K562 (cell line): ENCODE measurements at regions not wholly inside any gene's neighbourhood (a gene's known extent, or its start where the extent isn't known, plus 50 kb on each side); places are given as distances from the start of the nearest gene placed in this dataset.
"Not testable (repeated sequence)": the region's sequence is repeated elsewhere in the genome, so short reads cannot be mapped to it uniquely, and the experiment has no call there.

Experiments used
- ATAC-seq: fragments of 200-7000 bp; cut with Tn5 transposase; 3 replicates; pipeline ENCODE4 v1.9.1; 2020; ENCODE audit warnings: moderate library complexity
- BruUV-seq: library from RNA; stranded (reverse); fragments of 400-500 nt; replicated peaks from 2 replicates; lab custom pipeline; 2021; lab: Mats Ljungman, UMichigan
- CTCF ChIA-PET: fragments of 300-600 bp; formaldehyde crosslinking; extraction: SDS; loops from one replicate; lab custom pipeline; 2021; ENCODE audit warnings: low intra/inter-chr PET ratio; lab: Yijun Ruan, JAX
- POLR2A ChIA-PET: fragments of 300-600, 350-650 bp; sonication (Branson Sonifier 250); formaldehyde crosslinking; extraction: SDS; loops from one replicate; lab custom pipeline; 2021; ENCODE audit warnings: antibody characterized with exemption, inconsistent platforms; lab: Yijun Ruan, JAX
- DNase-seq, 4 experiments: peaks; one replicate each; pipeline versions ENCODE4 v3.0.0 to v3.0.0-alpha.2; 2011 to 2018; ENCODE audit warnings: low spot score in 3 of 4, mixed read lengths in 3 of 4; ENCODE audit errors: extremely low read depth in 1 of 4
- FAIRE-seq: peaks from 2 replicates; lab custom pipeline; 2011; peaks lifted over from hg19 to GRCh38; lab: Jason Lieb, UNC
- H2AFZ ChIP-seq: 2 replicates; pipeline ENCODE4 v1.6.0; 2011; ENCODE audit warnings: low read depth, low read length, control low read depth, inconsistent platforms
- H3K27ac ChIP-seq: fragments of 200-600 bp; 3 replicates; pipeline ENCODE4 v1.8.0; 2011; ENCODE audit warnings: low read depth, mild to moderate bottlenecking, control low read depth, inconsistent platforms, low read length, moderate library complexity, mixed read lengths; ENCODE audit errors: extremely low read depth
- H3K27me3 ChIP-seq, 2 experiments: fragments of 300-600 bp in 1 of 2; 2 replicates in 1 of 2; 3 replicates in 1 of 2; pipeline versions ENCODE4 v1.6.0 to v1.8.0; 2011; ENCODE audit warnings: inconsistent platforms in 2 of 2, low read length in 2 of 2, mild to moderate bottlenecking in 1 of 2, mixed read lengths in 1 of 2, moderate library complexity in 1 of 2; ENCODE audit not compliant: control insufficient read depth in 2 of 2, insufficient read depth in 2 of 2
- H3K36me3 ChIP-seq: fragments of 300-600 bp; 3 replicates; pipeline ENCODE4 v1.8.0; 2011; ENCODE audit warnings: mild to moderate bottlenecking, low read length, inconsistent platforms; ENCODE audit not compliant: control insufficient read depth, insufficient read depth
- H3K4me1 ChIP-seq, 2 experiments: fragments of 200-600 bp in 1 of 2; replicated peaks in 1 of 2; 2 replicates in 1 of 2; 3 replicates in 1 of 2; pipeline versions ENCODE4 v1.5.1 to v1.8.0; 2011; ENCODE audit warnings: inconsistent platforms in 2 of 2, low read length in 2 of 2, mild to moderate bottlenecking in 1 of 2, mixed read lengths in 1 of 2, moderate library complexity in 1 of 2; ENCODE audit not compliant: control insufficient read depth in 2 of 2, insufficient read depth in 2 of 2
- H3K4me2 ChIP-seq: 2 replicates; pipeline ENCODE4 v1.6.1; 2011; ENCODE audit warnings: low read length, control low read depth, inconsistent platforms, mixed read lengths; ENCODE audit not compliant: insufficient read depth
- H3K4me3 ChIP-seq: fragments of 200-600 bp; sonication (generic), shearing (Covaris generic); 2 replicates; pipeline ENCODE4 v1.5.1; 2016; ENCODE audit warnings: control low read depth, inconsistent platforms
- H3K79me2 ChIP-seq: fragments of 200-600 bp; 3 replicates; pipeline ENCODE4 v1.8.0; 2011; ENCODE audit warnings: low read length, inconsistent platforms; ENCODE audit not compliant: control insufficient read depth, insufficient read depth
- H3K9ac ChIP-seq, 2 experiments: 2 replicates each; pipeline versions ENCODE4 v1.6.0 to v1.6.1; 2011; ENCODE audit warnings: low read depth in 2 of 2, low read length in 2 of 2, control low read depth in 1 of 2, inconsistent platforms in 1 of 2, mild to moderate bottlenecking in 1 of 2, mixed read lengths in 1 of 2; ENCODE audit not compliant: insufficient read depth in 1 of 2
- H3K9me1 ChIP-seq: one replicate; pipeline ENCODE4 v1.6.0; 2011; ENCODE audit warnings: inconsistent platforms, mild to moderate bottlenecking, low read length, moderate library complexity; ENCODE audit not compliant: control insufficient read depth, insufficient read depth
- H3K9me3 ChIP-seq: replicated peaks from 2 replicates; pipeline ENCODE4 v1.5.1; 2011; ENCODE audit warnings: low read depth, low read length, inconsistent platforms; ENCODE audit not compliant: control insufficient read depth, insufficient read depth
- H4K20me1 ChIP-seq: replicated peaks from 2 replicates; pipeline ENCODE4 v1.6.1; 2011; ENCODE audit warnings: low read length, inconsistent platforms, mixed read lengths; ENCODE audit not compliant: control insufficient read depth, insufficient read depth
- GATA2 ChIP-seq: sonication (generic); formaldehyde crosslinking; IDR thresholded peaks from 2 replicates; pipeline ENCODE4 v1.4.0; 2020; ENCODE audit warnings: mild to moderate bottlenecking, missing genetic modification reagents
- POLR3G ChIP-seq: IDR thresholded peaks from 2 replicates; pipeline ENCODE4 v1.6.1; 2011; ENCODE audit not compliant: insufficient read length, insufficient replicate concordance; ENCODE audit errors: extremely low read depth
- RFX5 ChIP-seq: IDR thresholded peaks from 2 replicates; pipeline ENCODE4 v1.6.1; 2011; ENCODE audit warnings: low read depth, mild to moderate bottlenecking, improper control_type of control experiment, low read length
- STAT5B ChIP-seq: fragments of 250-450 bp; sonication (Bioruptor Pico); IDR thresholded peaks from 2 replicates; pipeline ENCODE4 v1.8.0; 2021; ENCODE audit warnings: mild to moderate bottlenecking, inconsistent platforms
- ZNF143 ChIP-seq: sonication (generic); formaldehyde crosslinking; IDR thresholded peaks from 2 replicates; pipeline ENCODE4 v1.9.0; 2022; ENCODE audit warnings: mild to moderate bottlenecking, missing genetic modification reagents
- ZNF146 ChIP-seq: IDR thresholded peaks from one replicate; pipeline ENCODE4 v1.6.1; 2018; ENCODE audit warnings: missing compliant biosample characterization; ENCODE audit not compliant: unreplicated experiment
- ZNF282 ChIP-seq: sonication (generic); formaldehyde crosslinking; IDR thresholded peaks from 2 replicates; pipeline ENCODE4 v1.8.1; 2023; ENCODE audit warnings: missing genetic modification reagents
- WGBS: fragments of 100-300 bp; shearing (Covaris generic); methylation state at CpG from one replicate; pipeline ENCODE4 v1.1.6; 2016; ENCODE audit warnings: low coverage, mixed read lengths; ENCODE audit not compliant: insufficient coverage; ENCODE audit errors: missing lambda C conversion rate; 5-methylcytosine and 5-hydroxymethylcytosine counted together
- in situ Hi-C: fragments of 300-500 bp; cut with MboI; formaldehyde crosslinking; loops from 4 replicates; pipeline ENCODE4 v1.15.0; 2018; ENCODE audit warnings: inconsistent platforms, mixed read lengths
- intact Hi-C: fragments of 100-400 bp; cut with micrococcal nuclease; formaldehyde crosslinking; loops from 2 replicates; pipeline ENCODE4 v1.14.2; 2022
- TF ChIP-seq, protein P1 (sequence below): sonication (generic); formaldehyde crosslinking; IDR thresholded peaks from 2 replicates; pipeline ENCODE4 v1.8.1; 2023; ENCODE audit warnings: mild to moderate bottlenecking, missing genetic modification reagents
- TF ChIP-seq, protein P2 (sequence below), 2 experiments: fragments of 450-650 bp; conservative IDR thresholded peaks; 2 replicates each; pipeline ENCODE4 v1.6.1; 2017; ENCODE audit warnings: mild to moderate bottlenecking in 2 of 2, moderate library complexity in 2 of 2
- TF ChIP-seq, protein P3 (sequence below): fragments of 200-800 bp; sonication (Bioruptor generic); IDR thresholded peaks from 2 replicates; pipeline ENCODE4 v1.6.1; 2017; ENCODE audit warnings: missing genetic modification characterization, missing compliant biosample characterization

DNA sequence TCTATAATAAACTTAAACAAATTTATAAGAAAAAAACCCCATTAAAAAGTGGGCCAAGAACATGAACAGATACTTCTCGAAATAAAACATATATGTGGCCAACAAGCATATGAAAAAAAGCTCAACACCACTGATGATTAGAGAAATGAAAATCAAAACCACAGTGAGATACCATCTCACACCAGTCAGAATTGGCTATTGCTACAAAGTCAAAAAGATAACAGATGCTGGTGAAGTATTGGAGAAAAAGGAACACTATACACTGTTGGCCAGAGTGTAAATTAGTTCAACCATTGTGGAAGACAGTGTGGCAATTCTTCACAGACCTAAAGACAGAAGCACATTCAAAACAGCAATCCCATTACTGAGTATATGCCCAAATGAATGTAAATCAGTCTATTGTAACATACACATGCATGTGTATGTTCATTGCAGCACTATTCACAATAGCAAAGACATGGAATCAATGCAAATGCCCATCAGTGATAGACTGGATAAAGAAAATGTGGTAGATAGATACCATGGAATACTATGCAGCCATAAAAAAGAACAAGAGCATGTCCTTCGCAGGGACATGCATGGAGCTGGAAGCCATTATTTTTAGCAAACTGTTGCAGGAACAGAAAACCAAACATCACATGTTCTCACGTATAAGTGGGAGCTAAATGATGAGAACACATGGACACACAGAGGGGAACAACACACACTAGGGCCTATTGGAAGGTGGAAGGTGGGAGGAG, 313.4 kb downstream of the GATA3 start:
- 0% methylated on average over 3 of the region's 3 CpGs for WGBS
- H3K4me3 ChIP-seq, POLR2A ChIA-PET, FAIRE-seq, H3K79me2 ChIP-seq, H2AFZ ChIP-seq, in situ Hi-C loops, H3K4me2 ChIP-seq, H3K9ac ChIP-seq, H3K36me3 ChIP-seq, H3K9me1 ChIP-seq, H3K27ac ChIP-seq, DNase-seq, BruUV-seq, H3K4me1 ChIP-seq, H3K27me3 ChIP-seq, H3K9me3 ChIP-seq, intact Hi-C loops: not testable (repeated sequence)
- CTCF ChIA-PET = interaction anchor here (0.6 kb wide), 1 partner anchor 756 kb away, joined by 3 read pairs; no protein-coding TSS in a partner anchor
- TF ChIP-seq ZNF146 (CRISPR knock-in tag) = peak; percentile 62
- TF ChIP-seq, all 486 proteins: peak for 1; not testable (repeated sequence) for 485
- not testable (repeated sequence) for ATAC-seq, H4K20me1 ChIP-seq

DNA sequence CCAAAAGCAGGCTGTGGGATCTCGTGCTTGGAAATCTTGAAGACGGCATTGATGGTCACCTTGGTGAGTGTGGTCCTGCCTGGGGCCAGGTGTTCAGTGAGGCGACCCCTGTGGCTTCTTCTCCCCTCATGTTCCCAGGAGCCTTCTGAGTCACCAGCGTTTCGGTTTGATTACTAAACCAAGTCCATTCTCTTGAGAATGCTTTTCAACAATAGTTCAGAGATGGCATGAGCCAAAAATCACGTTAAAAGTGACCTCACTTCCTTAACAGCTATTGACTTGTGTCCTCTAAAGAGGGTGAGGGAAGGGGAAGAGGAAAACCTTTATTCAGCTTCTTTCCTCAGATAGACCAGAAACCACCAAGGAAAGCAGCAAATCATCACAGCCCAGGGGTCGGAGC, 315.2 kb downstream of the GATA3 start:
- Histone ChIP-seq H2AFZ (no peak overlapping the region), H4K20me1 (no peaks in the 10 kb centered on the region), H3K4me3 (no peak overlapping the region), H3K27ac (no peak overlapping the region), H3K9me1 (no peaks in the 10 kb centered on the region), H3K9me3 (no peaks in the 10 kb centered on the region), H3K4me2 (no peak overlapping the region), H3K4me1 (no peaks in the 10 kb centered on the region), H3K9ac (no peak overlapping the region), H3K79me2 (no peaks in the 10 kb centered on the region), H3K36me3 (no peaks in the 10 kb centered on the region), H3K27me3 (peaks cover 0 to 3% of the 10 kb centered on the region in 2 experiments; a peak in 3 of 5 replicates)
- intact Hi-C loops (no loop called here), in situ Hi-C loops (no loop called here)
- TF ChIP-seq, protein P1, sequence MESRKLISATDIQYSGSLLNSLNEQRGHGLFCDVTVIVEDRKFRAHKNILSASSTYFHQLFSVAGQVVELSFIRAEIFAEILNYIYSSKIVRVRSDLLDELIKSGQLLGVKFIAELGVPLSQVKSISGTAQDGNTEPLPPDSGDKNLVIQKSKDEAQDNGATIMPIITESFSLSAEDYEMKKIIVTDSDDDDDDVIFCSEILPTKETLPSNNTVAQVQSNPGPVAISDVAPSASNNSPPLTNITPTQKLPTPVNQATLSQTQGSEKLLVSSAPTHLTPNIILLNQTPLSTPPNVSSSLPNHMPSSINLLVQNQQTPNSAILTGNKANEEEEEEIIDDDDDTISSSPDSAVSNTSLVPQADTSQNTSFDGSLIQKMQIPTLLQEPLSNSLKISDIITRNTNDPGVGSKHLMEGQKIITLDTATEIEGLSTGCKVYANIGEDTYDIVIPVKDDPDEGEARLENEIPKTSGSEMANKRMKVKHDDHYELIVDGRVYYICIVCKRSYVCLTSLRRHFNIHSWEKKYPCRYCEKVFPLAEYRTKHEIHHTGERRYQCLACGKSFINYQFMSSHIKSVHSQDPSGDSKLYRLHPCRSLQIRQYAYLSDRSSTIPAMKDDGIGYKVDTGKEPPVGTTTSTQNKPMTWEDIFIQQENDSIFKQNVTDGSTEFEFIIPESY (CRISPR knock-in tag) = no peak
- TF ChIP-seq POLR3G = no peak
- no peak for TF ChIP-seq RFX5
- TF ChIP-seq ZNF282 (CRISPR knock-in tag) = no peak
- no peak for TF ChIP-seq ZNF143 (CRISPR knock-in tag)
- TF ChIP-seq GATA2 = no peak
- TF ChIP-seq STAT5B (CRISPR knock-in tag) = no peak
- TF ChIP-seq, protein P2, sequence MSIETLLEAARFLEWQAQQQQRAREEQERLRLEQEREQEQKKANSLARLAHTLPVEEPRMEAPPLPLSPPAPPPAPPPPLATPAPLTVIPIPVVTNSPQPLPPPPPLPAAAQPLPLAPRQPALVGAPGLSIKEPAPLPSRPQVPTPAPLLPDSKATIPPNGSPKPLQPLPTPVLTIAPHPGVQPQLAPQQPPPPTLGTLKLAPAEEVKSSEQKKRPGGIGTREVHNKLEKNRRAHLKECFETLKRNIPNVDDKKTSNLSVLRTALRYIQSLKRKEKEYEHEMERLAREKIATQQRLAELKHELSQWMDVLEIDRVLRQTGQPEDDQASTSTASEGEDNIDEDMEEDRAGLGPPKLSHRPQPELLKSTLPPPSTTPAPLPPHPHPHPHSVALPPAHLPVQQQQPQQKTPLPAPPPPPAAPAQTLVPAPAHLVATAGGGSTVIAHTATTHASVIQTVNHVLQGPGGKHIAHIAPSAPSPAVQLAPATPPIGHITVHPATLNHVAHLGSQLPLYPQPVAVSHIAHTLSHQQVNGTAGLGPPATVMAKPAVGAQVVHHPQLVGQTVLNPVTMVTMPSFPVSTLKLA (conservative IDR thresholded peaks at IDR 0.05) = no peak
- TF ChIP-seq, protein P3, sequence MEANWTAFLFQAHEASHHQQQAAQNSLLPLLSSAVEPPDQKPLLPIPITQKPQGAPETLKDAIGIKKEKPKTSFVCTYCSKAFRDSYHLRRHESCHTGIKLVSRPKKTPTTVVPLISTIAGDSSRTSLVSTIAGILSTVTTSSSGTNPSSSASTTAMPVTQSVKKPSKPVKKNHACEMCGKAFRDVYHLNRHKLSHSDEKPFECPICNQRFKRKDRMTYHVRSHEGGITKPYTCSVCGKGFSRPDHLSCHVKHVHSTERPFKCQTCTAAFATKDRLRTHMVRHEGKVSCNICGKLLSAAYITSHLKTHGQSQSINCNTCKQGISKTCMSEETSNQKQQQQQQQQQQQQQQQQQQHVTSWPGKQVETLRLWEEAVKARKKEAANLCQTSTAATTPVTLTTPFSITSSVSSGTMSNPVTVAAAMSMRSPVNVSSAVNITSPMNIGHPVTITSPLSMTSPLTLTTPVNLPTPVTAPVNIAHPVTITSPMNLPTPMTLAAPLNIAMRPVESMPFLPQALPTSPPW (CRISPR knock-in tag) = no peak
- ATAC-seq = no peak
- 0% methylated on average over 7 of the region's 7 CpGs for WGBS
- DNase-seq = no peak
- ChIA-PET POLR2A (no interaction called here), CTCF (no interaction called here)
- no peak for FAIRE-seq
- BruUV-seq = no TSS peak
